NCI-H345 treated with DMSO at 0.1 percent for 48 hours (cell line): ENCODE measurements at regions not wholly inside any gene's neighbourhood (a gene's known extent, or its start where the extent isn't known, plus 50 kb on each side); places are given as distances from the start of the nearest gene placed in this dataset.

ENCODE experiments used
- DNase-seq: peaks from one replicate; lab custom pipeline; 2025; ENCODE audit not compliant: unreplicated experiment; lab: John Stamatoyannopoulos, UW

DNA sequence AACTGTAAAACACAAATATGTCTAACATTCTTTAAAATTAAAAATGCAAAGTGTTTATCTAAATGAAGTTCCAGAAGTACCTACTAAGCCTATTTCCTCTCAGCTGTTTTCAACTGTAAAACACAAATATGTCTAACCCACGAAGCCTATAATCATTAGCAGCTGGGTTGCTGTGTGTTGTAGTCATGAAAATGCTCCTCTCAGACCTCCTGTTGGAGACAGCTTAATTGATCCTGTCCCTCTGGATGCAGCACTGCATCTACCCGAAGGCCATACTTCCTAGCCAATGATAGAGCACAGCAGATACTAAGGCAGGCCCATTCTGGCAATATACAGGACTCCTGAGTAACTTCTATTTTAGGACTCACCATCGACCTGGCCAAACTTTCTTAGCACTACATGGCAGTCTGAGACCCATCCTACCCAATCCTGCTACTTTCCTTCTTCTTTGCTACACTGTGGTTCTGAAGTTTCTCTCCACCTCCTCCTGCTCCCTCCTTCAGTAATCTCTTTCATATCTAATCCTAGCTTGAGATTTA lies 92.5 kb upstream of the RBBP8 start:
- no peak for DNase-seq

DNA sequence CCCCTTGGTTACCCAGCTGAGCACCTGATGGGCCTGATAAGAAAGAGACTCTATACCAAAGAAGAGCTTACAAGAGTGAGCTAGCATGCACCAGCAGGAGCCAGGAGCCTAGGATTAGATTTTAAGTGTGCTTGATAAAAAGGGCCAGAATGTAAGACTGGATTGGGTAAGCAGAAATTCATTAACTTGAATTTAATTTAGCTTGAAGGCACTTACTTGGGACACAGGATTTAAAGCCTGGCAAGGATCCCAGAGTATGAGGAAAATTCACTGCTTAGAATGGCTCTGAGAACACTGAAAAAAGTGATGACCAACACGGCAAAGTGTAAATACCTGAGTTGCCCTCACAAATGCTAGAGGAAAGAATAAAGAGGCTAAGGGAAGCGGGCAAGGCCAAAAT lies 91.3 kb upstream of the RBBP8 start:
- no peak for DNase-seq

GRCh38 chr18:22844190-22844589 lies 88.9 kb upstream of the RBBP8 start:
- DNase-seq: no peak

DNA sequence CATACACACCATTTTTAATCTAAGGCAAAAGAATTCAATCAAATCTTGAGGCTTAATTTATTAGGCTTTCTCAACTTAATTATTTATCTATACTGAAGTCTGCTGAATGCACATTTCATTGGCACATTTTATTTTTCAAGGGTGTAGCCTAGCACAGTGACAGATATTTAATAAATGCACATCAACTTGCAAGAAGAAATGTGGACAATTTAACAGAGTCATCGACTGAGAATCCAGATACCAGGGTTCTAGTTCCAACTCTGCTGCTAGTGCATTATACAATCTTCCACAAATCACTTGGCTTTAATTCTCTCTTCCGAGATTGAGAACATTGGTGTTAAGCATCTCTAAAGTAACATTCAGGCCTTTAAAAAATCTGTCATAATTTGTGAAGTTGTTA lies 88.5 kb upstream of the RBBP8 start:
- no peak for DNase-seq

DNA sequence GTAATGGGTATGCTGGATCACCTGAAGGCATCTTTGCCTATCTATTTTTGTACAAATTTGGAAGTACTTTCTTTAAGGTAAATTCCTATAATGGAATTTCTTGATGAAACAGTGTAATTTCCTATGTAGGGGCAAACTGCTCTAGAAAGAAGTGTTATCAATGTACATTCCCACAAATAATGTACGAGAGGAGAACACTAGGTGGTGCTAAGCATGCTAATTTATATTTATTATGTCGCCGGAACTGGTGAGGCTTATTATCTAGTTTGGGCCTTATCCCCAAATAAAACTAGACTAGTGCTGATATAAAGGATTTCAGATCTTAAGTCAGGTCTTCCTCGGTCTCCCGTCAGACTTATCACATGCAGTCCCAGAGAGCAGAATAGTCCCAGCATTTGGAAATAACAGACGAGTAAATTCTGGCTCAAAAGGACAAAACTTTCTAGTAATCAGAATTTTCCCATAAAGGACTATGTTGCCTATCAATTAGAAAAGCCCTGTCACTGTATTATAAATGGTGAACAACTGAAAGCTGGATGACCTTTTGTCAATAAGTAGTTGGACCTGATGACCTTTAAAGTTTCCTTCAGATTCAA lies 86.9 kb upstream of the RBBP8 start:
- no peak for DNase-seq

GRCh38 chr18:22846697-22847096 lies 86.4 kb upstream of the RBBP8 start:
- no peak for DNase-seq

GRCh38 chr18:22847392-22847791 lies 85.7 kb upstream of the RBBP8 start:
- no peak for DNase-seq

DNA sequence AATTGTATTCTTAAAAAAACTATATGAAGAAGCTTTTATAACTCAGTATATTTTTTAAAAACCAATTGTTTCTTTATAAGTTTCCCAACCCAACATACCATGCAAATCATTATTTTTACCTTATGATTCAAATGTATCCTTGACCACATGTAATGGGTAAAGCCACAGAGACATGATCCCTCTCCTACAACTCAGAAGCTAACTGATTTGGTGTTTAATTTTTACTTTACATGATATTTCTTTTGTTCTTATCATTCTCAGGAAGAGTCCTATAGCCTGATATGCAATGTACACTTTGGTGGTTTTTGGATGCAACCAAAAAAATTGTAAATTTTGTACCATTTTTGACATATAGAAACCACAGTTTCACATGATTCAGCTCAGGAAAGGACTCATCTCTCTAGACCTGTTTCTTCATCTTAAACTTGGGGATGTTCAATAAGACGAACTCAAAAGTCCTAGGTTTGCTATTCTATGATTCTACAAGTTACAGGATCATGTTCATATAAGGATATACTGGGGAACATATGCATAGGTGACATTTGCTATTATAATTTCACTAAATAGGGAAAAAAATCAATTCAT lies 85.2 kb upstream of the RBBP8 start:
- no peak for DNase-seq

GRCh38 chr18:22848615-22849014 lies 84.5 kb upstream of the RBBP8 start:
- no peak for DNase-seq

- DNase-seq: no peak
Measured at GRCh38 chr18:22856870-22857269, 76.3 kb upstream of the RBBP8 start.

- DNase-seq: no peak
Measured at GRCh38 chr18:22858121-22858520, 75.0 kb upstream of the RBBP8 start.

GRCh38 chr18:22860807-22861206 lies 72.3 kb upstream of the RBBP8 start:
- DNase-seq: no peak

DNA sequence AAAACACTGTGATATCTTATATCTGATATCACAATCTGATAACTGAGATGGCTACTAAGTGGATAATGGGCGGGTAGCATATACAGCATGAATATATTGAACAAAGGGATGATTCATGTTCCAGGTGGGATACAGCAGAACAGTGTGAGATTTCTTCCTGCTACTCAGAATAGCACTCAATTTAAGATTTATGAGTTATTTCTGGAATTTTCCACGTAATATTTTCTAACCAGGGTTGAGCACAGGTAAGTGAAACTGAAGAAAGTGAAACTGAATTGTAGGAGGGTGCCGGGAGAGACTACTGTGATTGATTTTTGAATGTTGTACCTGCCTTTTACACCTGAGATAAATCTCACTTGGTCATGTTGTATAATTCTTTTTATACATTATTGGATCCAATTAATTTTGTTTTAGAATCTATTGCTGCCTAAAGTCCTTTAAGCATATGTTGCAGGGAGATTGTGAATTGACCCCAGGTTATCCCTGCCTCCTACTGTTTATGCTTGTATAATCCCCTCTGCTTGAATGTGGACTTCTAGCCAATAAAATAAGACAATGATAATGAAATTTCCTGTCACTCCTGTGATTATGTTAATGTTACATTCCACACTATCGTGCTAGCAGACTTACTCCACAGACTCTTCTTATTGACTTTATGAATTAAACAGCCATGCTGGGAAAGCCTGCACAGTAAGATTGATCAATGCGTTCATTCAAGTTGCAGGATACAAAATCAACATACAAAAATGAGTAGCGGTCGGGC lies 67.6 kb upstream of the RBBP8 start:
- DNase-seq: no peak

DNA sequence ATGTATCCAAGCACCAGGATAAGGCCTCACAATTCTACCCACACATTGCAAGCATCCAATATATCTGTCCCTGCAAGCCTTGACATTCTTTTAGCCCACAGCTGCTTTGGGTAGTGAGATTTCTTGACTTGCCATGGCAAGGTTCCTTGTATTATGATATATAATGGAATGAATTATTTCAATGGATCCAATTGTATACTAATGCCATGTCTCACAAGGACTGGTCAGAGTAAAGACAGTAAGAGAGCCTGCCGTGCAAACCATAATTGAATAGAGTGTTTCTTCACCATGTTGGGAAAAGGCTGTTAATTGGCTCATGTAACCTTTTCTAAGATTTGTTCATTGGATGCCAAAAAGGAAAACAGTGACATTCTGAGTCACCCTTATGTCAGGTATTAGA lies 64.3 kb upstream of the RBBP8 start:
- DNase-seq: no peak

DNA sequence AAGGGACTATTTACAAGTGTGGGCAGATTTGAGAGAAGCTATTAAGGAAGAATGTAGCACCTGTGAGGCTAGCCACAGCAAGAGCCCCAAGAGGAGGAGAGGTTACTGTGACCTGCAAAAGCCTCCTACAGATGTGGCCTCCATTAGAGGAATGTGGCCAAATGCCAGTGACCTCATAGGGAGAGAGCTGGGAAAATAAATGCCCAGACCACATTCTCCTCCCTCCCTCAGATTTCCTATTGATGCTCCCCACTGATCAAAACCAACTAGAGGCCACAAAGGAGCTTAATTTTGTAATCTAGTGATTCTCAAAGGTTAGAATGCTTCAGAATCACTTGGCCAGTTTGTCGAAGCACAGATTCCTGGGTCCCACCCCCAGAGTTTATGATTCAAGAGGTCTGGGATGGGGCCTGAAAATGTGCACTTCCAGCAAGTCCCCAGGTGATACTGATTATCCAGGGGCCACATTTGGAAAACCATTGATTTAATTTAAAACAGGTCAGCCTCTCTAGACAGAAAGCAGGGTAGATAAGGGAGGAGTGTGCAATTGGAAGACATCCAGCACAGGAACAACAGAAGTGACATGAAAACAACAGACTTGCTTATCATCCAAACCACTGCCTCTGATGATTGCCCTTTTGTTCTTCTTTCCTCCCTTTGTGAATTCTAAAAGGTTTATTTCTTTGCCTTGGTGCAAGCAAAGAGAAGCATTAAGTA lies 61.2 kb upstream of the RBBP8 start:
- DNase-seq: no peak

GRCh38 chr18:22872900-22873537 lies 60.1 kb upstream of the RBBP8 start:
- DNase-seq: no peak

DNA sequence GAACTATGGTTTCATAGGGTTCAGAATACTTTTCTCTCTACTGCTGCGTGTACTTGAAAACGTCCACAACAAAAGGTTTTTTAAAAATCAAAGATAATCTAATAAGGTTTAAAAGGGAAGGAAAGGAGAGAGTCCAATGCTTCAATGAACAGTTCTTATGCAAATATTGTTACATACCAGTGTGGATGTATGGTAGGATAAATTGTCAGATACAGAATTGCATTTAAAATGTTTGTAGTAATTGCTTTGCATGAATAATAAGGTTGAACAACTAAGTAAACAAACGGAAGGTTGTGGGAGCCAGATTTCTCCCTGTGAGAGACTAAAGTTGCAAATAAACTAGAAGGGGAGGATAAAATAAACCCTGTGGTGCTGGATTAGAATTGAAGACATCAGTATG lies 53.8 kb upstream of the RBBP8 start:
- DNase-seq: no peak

DNA sequence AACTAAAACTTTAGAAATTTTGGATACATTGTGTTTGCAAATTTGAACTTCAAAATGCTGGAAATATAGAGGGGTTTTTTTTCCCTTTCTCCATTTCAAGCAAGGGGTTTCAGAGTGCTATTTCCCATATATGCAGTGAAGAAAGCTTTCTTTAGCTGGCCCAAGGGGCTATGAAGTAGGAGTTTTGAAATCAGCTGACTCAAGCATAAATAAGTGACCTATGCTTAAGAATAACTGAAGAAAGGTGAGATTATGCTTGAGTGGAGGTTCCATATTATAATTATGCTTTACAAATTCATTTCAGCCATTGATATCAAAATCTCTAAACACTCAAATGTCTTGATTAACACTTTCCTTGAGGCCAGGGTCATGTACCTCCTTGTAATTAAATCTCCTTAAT lies 51.0 kb upstream of the RBBP8 start:
- no peak for DNase-seq

DNA sequence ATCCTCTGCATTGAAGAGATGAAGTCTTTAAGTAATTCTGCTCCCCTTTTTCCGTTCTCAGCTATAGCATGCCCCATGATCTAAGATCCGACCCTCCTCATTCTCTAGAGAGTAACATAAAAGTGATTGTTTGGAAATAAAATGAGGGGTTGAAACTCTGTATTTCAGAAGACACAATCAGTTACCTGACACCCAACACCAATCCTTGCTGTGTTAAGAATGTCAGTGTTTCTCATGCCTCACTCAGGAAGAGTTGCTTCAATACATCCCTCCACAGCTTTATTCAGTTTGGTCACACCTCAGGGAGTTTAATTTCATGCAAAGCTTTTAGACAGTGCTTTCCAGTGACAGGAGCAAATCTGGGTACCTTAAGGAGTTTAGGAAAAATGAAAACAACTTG lies 49.9 kb upstream of the RBBP8 start:
- no peak for DNase-seq
